ENCODE measurements at regions not wholly inside any gene's neighbourhood (a gene's known extent, or its start where the extent isn't known, plus 50 kb on each side); places are given as distances from the start of the nearest gene placed in this dataset.

- Histone ChIP-seq H3K4me3 (no peak overlapping the region), H3K27me3 (ENCODE audit: control insufficient read depth in 2 of 2, insufficient read depth in 2 of 2, low read length in 2 of 2) (no peaks in the 10 kb centered on the region), H3K36me3 (ENCODE audit: control insufficient read depth, insufficient read depth, low read length) (no peaks in the 10 kb centered on the region), H3K4me2 (ENCODE audit: insufficient read depth, low read length) (no peak overlapping the region), H3K9ac (ENCODE audit: insufficient read depth in 1 of 2, low read depth in 2 of 2, low read length in 2 of 2) (no peak overlapping the region), H4K20me1 (replicated peaks; ENCODE audit: control insufficient read depth, insufficient read depth, low read length) (no peaks in the 10 kb centered on the region), H3K27ac (ENCODE audit: extremely low read depth, low read depth, low read length) (no peak overlapping the region), H3K9me3 (replicated peaks; ENCODE audit: control insufficient read depth, insufficient read depth, low read depth, low read length) (no peaks in the 10 kb centered on the region), H3K9me1 (ENCODE audit: control insufficient read depth, insufficient read depth, low read length) (no peaks in the 10 kb centered on the region), H3K4me1 (replicated peaks in 1 of 2; ENCODE audit: control insufficient read depth in 2 of 2, insufficient read depth in 2 of 2, low read length in 2 of 2) (no peaks in the 10 kb centered on the region), H3K79me2 (ENCODE audit: control insufficient read depth, insufficient read depth, low read length) (no peaks in the 10 kb centered on the region), H2AFZ (ENCODE audit: low read depth, low read length) (no peak overlapping the region)
- FAIRE-seq (no peak), DNase-seq (ENCODE audit: extremely low read depth in 1 of 4, low spot score in 3 of 4) (no peak), ATAC-seq (no peak)
- in situ Hi-C loops (cut with MboI) = no loop called here
- ChIA-PET CTCF (ENCODE audit: low intra/inter-chr PET ratio) (no interaction called here), POLR2A (interaction anchor here (0.8 to 1.7 kb wide), 4 partner anchors 12 to 51 kb away, joined by 3 to 4 read pairs (median 4); no protein-coding TSS in a partner anchor)
- 1% methylated on average over 6 of the region's 6 CpGs for WGBS (ENCODE audit: insufficient coverage, low coverage, missing lambda C conversion rate)
- BruUV-seq (replicated peaks) = no TSS peak
- intact Hi-C loops (cut with micrococcal nuclease) = no loop called here
- TF ChIP-seq TGIF2 (CRISPR knock-in tag; IDR thresholded peaks at IDR 0.05) (no peak), RB1 (IDR thresholded peaks at IDR 0.05; ENCODE audit: low read depth) (no peak), STAT6 (CRISPR knock-in tag; IDR thresholded peaks at IDR 0.05) (no peak), KDM1A (IDR thresholded peaks at IDR 0.05) (no peak), MBD2 (IDR thresholded peaks at IDR 0.05; ENCODE audit: borderline replicate concordance, low read depth) (no peak), TAF15 (IDR thresholded peaks at IDR 0.05; ENCODE audit: low read depth, low read length) (no peak), YY1 (IDR thresholded peaks at IDR 0.05; ENCODE audit: borderline replicate concordance in 1 of 3, control insufficient read depth in 1 of 3, extremely low read depth in 1 of 3, insufficient read depth in 3 of 3, insufficient read length in 1 of 3, insufficient replicate concordance in 2 of 3, low read depth in 1 of 3, low read length in 2 of 3) (no peak), ZNF324 (CRISPR knock-in tag; IDR thresholded peaks at IDR 0.05) (no peak), RERE (CRISPR knock-in tag; IDR thresholded peaks at IDR 0.05; ENCODE audit: borderline replicate concordance) (no peak), PCBP1 (IDR thresholded peaks at IDR 0.05; ENCODE audit: low read depth, low read length, poor library complexity, severe bottlenecking) (no peak), NFIC (IDR thresholded peaks at IDR 0.05) (no peak), ZFP1 (CRISPR knock-in tag; IDR thresholded peaks at IDR 0.05) (no peak), SMARCA4 (IDR thresholded peaks at IDR 0.05) (no peak), NR1H2 (CRISPR knock-in tag; IDR thresholded peaks at IDR 0.05) (no peak)
These were observed 143.2 kb upstream of the ANK3 start for GRCh38 chr10:60532696-60533468.
